ENCODE measurements at regions not wholly inside any gene's neighbourhood (a gene's known extent, or its start where the extent isn't known, plus 50 kb on each side); places are given as distances from the start of the nearest gene placed in this dataset.

DNA sequence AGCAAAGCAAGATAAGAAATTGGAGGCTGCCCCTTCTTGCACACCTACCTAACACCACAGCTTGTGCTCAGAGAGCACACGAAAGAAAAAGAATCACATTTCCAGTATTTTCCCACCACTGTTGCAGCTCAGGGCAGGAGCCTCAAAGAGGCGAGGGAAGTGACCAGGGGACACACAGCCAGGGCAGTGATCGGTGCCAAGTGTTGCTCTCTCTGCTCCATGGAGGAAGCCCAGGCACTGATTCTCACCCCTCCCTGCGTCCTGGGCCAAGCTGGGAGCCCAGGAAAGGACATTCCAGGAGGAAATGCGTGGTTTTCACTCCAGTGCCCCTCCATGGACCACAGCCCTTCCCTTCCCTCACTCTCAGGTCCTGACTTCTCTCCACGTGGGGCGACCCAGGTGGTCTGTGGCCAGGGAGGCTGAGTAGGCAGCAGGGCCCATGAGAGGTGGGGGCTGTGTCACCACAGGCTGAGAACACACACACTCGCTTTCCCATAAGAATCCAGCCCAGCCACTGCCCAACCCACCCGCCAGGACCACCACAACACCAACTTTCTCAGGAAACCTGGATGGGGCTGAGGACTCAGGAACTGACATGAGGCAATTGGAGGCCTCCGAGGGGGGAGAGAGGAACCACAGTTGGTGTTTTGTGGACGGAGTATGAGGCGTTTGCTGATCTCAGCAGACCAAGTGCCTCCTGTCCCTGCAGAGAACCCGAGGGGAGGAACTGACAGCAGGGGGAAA, 81.7 kb upstream of the MAFB start:
- no peak for DNase-seq (ENCODE audit: low read depth)

DNA sequence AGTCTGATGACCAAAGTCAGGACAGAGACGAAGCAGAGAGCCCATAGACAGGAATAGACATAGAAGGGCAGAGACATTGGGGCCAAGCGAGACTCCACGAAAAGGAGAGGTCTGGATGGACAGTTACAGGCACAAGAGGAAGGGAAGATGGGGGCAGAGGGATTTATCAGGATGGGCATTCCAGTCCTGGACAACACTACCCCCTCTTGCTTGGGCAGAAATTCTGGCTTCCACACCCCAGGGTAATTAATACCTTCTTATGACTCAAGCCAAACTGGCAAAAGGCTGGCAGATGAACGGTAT, 82.2 kb upstream of the MAFB start:
- no peak for DNase-seq (ENCODE audit: low read depth)

DNA sequence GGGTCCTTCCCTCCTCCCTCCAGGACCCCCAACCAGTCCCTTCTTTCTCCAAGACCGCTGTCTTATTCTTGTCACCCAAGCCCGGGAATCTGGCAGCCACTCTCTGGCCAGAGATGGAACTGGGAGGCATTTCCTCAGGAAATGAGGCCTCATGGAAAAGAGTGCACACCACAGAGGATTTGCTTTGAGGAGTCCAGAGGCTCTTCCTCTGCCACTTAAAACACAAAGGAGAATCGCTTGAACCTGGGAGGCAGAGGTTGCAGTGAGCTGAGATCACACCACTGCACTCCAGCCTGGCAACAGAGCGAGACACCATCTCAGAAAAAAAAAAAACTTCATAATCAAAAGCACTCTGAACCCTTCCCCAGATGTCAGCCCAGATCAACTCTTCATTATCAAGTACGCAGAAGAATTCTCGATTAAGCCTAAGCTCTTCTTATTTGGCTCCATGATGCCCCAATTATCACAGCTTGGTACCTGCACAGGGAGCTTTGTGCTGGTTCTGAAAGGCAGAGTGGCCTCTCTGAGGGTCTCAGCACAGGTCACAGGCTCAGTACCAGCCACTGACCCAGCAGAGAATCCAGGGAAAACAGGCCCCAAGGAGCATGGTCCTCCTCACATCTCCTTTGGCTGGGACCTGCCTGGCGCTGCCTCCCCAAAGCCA, 82.9 kb upstream of the MAFB start:
- DNase-seq (ENCODE audit: low read depth): no peak

DNA sequence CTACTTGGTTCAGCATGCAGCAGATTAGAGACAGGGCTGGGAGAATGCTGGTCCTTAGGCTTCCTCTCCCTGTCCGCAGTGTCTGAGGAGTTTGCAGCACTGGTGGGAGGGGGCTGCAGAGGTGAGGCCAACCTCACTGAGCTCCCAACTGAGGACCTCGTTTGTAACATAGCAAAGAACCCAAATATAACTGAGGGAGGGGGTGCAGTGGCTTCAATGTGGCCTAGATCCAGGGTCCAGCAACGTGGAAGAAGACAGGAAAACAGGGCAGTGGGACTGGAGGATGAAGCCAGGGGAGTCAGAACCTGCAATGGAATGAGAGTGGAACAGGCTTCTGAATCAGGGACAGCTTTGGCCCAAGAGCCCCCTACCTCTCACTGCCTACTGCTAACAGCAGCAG, 84.3 kb upstream of the MAFB start:
- DNase-seq (ENCODE audit: low read depth): no peak

DNA sequence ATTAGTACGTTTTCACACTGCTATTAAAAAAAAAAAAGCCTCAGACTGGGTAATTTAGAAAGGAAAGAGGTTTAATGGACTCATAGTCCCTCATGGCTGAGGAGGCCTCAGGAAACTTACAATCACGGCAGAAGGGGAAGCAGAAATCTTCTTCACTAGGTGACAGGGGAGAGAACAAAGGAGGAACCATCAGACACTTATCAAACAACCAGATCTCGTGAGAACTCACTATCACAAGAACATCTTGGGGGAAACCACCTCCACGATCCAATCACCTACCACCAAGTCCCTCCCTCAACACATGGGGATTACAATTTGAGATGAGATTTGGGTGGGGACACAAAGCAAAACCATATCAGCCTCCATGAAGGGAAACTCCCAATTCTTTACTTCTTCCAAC, 85.2 kb upstream of the MAFB start:
- DNase-seq (ENCODE audit: low read depth): no peak

DNA sequence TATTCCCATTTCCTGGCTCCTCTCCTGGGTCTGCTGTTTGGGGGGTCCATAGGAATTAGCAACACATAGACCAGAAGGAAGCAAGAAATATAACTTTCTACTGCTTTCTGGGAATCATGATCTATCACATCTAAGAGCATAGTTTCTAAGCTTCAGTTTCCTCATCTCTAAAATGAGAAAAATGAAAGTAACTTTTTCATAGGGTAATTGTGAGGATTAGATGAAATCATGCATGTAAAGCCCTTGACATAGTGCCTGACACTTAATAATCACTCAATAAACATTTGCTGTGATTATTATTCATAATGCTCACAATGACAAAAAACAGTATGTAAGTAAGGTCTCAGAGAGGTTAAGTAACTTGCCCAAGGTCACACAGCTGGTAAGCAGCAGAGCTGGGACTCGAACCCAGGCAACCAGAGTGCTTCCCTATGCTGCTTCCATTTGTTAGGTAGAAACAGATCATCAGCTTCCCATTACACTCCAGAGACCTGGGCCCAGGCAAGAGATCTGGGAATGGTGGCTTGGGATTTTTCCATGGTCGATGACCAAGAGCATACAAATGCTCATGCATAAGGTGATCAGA, 86.6 kb upstream of the MAFB start:
- DNase-seq (ENCODE audit: low read depth): no peak

DNA sequence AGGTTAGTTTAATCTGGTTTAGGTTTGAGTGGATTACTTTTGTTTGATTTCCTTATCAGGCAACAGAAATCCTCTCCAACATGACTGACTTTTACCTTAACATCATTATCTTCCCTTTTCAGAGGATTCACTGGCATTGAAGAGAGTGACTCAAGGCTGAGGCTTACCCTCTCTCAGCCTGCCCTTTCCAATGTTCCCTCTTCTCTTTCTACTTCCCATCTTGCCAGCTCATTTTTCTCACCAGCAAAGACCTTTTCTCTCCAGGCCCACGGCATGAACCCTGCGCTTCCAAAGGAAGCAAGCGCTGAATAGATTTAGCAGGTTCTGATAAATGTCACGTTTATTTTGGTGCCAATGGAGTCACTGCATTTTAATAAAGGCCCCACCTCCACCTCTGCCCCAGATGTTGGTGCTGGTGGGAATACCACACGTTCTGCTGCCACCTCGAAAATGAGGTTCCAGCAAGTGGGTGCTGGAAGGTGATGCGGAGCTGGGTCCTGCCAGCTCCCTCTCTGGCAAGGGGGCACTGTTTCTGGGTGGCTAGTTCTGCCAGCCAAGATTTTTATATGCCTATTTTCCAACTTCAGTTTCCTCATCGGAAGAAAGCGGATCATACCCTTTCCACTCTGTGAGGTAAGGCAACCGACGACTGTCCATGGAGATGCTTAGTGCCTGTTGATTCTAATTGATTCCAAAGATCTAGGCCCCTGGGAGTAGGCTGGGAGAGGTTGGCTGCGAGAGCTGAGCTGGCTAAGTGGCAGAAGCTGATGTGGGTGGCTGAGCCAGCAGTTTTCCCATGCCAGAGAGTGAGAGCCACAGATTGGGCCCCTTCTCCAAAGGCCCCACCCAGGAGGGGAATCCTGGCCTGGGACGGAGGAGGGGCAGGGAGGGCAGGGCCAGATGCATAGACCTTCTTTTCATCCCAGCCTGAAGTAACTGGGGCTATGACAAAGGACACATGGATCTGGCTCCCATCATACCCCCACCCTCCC, 87.7 kb upstream of the MAFB start:
- DNase-seq (ENCODE audit: low read depth): no peak

DNA sequence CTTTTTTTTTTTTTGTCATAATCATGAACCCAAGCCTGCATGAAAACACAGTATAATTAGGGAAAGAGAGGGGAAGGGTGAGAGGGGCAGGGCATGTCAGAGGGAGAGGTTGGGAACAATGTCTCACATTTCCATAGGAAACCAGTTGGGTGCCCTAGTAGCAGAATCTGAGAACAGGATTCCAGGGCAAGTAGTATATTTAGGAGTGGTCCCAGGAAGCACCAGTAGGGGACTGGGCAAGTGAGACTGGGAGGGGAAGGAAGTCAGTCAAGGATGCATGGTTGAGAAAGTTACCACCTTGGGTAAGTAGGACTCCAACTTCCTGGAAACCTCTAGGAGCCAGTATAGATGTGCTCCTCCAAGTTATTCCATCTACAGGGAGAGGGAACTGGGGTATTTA, 88.6 kb upstream of the MAFB start:
- DNase-seq (ENCODE audit: low read depth): no peak

DNA sequence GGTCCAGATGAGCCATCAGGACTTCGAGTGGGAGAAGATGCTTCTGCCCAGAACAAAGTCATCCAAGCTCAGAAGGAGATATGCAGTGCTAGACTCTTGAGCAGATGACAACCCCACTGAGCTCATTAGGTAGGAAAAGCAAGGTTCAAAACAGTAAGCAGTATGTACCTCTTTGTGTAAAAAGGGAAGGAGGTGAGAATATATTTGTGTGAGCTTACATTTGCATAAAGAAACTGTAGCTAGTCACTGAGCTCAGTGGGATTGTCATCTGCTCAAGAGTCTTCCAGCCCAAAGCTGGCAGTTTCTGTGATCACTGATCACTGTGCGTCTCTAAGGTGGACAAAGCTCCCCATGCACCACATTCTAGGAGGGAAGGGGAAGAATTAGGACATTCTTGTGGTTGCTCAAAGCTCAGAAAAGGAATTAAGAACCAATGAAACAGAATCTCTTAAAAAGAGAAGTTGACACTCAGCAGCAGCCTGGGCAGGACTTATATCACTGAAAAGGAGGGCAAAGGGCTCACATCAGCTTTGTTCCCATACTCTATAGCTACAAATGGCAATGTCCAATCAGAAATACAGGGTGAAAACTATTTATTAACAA, 90.0 kb upstream of the MAFB start:
- DNase-seq (ENCODE audit: low read depth): no peak

DNA sequence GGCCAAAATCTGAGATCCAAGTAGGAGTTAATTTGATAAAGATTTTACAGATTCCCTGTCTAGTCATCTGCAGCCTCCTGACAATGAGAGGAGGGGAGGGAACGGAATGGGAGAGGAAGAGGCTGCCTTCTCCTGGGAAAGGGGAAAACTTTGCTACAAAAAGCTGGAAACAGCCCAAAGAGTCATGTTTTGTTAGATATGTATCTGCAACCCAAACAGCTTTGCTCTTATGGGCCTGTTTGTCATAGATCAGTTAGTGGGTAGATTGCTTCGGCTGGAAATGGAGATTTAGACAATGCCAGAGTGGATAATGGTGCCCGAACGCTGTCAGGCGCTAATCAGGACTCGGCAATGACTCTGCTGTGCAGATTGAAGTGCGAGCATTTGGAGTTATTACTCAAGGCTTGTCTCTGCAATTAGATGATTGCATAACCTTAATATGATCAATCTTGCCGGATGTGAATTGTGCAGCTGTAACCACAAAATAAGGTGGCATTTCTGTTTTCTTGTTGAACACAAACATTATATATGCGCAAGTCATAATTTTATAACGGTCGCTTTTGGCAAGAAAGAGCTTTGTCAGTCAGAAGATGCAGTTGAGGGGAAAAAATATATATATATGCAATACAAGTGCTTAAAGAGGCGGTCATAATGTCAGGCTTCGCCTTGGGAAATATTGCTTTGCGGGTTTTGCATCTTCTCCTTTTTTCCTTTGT, 92.4 kb upstream of the MAFB start:
- DNase-seq (ENCODE audit: low read depth): no peak

DNA sequence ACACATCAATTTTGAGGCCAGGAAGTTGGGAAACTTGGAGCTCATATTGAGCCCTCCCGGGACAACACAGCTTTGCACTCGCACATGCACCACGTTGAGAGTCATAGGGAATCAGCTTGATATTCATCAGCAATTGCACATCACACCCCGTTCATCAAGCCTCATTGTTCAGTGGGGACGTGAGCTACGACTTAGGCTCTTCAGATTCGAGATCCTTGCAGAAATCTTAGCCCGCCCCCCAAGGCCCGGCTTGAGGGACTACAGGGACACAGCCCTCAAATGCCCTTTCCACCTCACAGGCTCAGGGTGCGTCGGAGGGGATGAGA, 93.0 kb upstream of the MAFB start:
- DNase-seq (ENCODE audit: low read depth): no peak

DNA sequence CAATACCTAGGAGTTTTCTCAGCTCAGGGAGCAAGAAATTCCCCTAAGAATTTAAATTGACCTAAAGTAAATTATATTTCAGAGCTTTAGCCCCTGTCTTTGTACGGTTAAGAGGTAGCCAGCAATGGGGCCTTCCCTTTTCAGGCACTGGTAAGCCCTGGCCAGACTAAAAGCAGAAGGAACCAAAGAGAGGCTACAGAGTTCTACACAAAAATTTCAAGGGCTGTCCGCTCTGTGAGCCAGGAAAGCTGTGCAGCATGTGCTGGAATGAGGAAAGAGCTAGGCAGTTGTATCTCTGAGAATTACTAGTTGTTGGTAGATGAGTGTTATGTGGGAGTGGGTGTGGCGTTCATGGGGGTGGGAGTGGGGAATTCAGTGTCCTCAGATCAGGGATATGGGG, 96.3 kb upstream of the MAFB start:
- DNase-seq (ENCODE audit: low read depth): no peak

DNA sequence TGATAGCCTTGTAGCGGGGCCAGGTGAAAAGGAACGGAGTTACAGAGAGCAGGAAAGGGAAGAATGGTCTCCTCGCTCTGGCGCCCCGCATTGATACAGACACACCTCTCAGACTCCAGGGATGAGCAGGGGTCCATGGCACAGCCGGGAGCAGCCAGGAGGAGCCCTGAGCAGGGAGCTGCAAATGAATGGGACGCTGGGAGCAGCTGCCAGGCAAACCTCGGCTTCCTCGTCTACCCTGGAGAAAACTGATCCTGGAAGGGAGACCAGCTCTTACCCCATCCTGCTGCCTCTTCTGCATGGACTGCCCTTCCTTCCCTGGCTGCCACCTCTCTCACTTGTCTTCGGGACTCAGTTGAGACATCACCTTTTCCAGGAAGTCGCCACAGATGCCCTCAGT, 97.3 kb upstream of the MAFB start:
- no peak for DNase-seq (ENCODE audit: low read depth)

DNA sequence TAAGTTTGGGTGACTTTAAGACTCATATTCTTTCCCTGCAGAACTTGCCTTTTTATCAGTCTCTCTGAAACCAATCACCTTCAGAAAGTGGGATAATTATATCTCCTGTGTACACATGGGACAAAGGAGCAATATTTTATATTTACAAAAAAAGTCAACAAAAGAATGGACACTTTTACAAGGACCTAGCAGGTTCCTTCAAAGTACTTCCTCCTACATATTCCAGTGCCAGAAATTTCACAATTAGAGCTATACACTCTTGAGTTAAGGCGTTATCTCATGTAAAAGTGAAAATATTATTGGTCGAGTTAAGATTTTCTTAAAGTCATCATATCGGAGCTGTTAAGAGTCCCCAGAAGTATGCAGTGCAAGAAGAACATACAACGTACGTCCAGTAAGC, 98.9 kb upstream of the MAFB start:
- DNase-seq (ENCODE audit: low read depth): no peak

DNA sequence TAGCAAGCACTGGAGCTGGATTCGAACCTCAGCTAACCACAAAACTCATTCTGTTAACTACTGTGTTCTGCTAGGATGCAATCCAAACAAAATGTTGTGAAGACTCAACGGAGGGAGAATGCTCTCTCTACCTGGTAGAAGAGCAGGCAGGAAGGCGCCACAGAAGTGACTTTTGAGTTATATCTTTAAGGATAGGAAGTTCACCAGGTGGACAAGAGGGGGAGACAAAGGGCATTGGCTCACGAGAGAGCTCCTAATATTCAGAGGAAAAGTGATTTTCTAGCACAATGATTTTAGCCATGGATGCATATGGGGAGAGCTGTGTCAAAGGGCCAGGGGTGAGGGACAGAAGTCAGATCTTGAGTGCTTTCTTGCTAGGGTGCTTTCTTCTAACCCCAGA, 108.4 kb upstream of the MAFB start:
- no peak for DNase-seq (ENCODE audit: low read depth)

DNA sequence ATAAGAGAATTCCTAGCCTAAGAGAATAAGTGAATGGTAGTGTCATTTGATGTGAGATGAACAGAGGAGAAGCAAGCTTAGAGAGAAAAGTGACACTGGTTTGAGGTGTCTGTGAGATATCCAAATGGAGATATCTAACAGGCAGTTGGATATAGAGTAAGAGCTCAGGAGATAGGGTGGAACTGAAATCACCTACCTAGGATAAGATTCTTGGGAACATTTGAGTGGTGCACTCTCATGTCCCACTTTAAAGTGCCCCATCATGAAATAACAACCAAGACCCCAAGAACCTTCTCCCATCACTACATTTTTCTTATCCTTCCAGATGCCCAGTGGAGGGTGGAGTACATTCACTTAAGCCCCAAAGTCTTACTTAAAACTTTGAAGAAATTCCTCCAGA, 109.0 kb upstream of the MAFB start:
- DNase-seq (ENCODE audit: low read depth): no peak

DNA sequence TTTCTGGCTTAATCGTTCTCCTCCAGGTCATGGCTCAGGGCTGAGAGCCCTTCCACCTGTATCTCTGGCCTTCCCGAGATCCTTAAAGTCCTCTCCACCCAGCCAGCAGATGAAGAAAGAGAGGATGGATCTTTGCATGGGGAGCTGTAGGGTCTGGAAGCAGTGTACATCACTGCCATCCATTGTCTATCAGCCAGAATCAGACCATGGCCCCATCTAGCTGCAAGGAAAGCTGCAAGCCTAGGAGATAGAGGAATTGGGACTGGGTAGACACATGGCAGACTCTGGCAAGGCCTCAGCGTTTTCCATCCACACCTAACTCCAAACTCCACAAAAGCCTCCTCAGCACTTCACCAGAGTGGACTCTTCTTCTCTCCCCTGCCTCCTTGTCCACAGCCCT, 113.8 kb upstream of the MAFB start:
- DNase-seq (ENCODE audit: low read depth): no peak

DNA sequence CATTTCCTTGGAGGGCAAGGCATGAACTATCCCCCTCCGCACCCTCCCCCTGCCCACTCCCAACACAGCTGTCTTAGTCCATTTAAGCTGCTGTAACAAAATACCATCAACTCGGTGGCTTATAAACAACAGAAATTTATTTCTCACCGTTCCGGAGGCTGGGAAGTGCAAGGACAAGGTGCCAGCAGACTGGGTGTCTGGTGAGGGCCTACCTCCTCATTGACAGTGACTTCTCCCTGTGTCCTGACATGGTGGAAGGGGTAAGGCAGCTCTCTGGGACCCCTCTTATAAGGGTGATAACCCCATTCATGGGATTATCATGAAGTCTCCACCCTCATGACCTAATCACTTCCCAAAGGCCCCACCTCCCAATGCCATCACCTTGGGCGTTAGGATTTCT, 114.3 kb upstream of the MAFB start:
- no peak for DNase-seq (ENCODE audit: low read depth)

DNA sequence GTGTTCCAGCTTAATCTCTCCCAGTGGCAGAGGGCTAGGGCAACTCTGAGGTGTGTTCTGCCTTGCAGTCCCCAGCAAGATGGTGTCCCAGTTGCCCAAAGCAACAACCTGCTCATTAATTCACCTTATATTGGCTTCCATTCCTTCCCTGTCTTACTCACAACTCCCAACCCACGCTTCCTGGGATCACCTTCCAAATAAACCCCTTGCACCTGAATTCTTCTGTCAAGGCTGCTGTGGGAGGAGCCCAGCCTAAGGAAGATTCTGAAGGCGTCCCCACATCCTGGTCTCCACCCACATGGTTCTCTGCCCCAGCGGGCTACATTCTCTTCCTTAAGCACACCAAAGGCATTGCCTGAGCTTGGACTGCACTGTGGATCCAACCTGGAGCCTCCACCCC, 116.6 kb upstream of the MAFB start:
- DNase-seq (ENCODE audit: low read depth): no peak

DNA sequence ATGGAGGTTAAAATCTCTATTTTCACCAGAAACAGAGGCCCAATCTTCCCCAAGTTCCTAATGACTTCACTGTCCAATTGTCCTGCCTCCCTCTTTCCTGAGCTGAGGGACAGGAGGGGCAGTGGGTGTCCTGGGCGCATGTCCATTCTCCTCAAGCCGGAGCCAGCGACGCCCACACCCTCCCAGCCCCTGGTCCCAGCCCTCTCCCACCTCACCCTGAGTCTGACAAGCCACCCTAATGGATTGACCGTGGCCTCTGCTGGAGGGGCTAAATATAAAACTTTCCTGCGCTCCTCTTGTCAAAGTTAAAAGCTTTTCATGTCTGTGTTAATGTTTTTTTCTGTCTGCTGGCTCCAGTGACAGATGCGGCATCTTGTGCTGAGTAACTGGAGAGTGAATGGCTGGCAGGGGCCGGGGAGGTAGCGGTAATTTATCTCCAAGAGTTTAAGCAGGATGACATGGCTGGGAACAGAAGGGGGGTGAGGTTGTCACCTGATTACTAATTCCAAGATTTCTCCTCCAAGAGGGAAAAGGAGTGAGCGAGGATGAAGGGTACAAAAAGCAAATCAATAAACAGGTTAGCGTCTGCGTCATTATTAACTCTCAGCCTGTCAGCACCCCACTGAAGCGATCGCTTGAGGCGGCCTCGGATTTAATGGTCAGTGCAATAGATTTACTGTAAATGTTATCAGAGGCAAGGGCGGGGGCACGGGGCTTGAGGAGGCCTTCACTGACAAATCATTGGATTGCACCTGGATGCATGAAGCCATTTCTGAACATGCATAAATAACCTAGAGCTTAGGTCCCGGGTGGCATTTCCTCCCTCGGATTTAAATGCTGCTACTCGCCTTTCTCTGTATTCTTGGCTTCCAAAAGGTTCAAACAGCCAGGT, 118.1 kb upstream of the MAFB start:
- DNase-seq (ENCODE audit: low read depth): no peak

DNA sequence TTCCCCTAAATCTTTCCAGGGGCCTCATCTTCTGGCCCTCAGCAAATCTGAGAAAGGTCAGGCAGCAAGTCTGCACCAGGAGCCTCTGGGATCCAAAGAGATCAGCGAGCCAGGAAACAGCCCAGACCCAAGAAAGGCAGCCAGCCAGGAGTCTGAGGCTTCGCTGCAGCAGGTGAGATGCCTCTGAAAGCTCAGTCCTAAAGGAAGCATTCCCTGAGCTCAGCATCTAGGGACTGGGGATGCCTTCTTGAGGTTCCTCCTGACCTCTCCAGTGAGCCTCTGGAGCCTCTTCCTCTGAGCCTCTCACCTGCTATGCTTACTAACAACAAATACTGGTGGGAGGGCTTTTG, 118.8 kb upstream of the MAFB start:
- DNase-seq (ENCODE audit: low read depth): no peak
